Suprapubic skin (tissue), 4 donors: ENCODE measurements at regions not wholly inside any gene's neighbourhood (a gene's known extent, or its start where the extent isn't known, plus 50 kb on each side); places are given as distances from the start of the nearest gene placed in this dataset.

Source experiments
- CTCF ChIP-seq, 2 donors: fragments of 200-600 bp in 1 of 2; fragments of 450-650 bp in 1 of 2; sonication (generic) in 1 of 2; IDR thresholded peaks; one replicate each; pipeline ENCODE4 v1.5.1; 2016 to 2019; ENCODE audit warnings: antibody characterized with exemption in 2 of 2, mild to moderate bottlenecking in 1 of 2, moderate library complexity in 1 of 2
- POLR2A ChIP-seq, 2 donors: fragments of 450-650 bp; IDR thresholded peaks; one replicate each; pipeline ENCODE4 v1.6.1; 2017; ENCODE audit warnings: antibody characterized with exemption in 2 of 2, mild to moderate bottlenecking in 2 of 2, moderate library complexity in 2 of 2
- POLR2AphosphoS5 ChIP-seq, 3 donors: sonication (generic); formaldehyde crosslinking; IDR thresholded peaks; one replicate each; pipeline ENCODE4 v1.6.1; 2017; ENCODE audit warnings: antibody characterized with exemption in 3 of 3

- TF ChIP-seq POLR2AphosphoS5 (IDR thresholded peaks at IDR 0.05) (no peak), CTCF (IDR thresholded peaks at IDR 0.05) (no peak), POLR2A (IDR thresholded peaks at IDR 0.05) (no peak)
Observed at GRCh38 chr12:90058704-90059103, 350.1 kb upstream of the ATP2B1 start.
